ENCODE measurements at regions not wholly inside any gene's neighbourhood (a gene's known extent, or its start where the extent isn't known, plus 50 kb on each side); places are given as distances from the start of the nearest gene placed in this dataset.

DNA sequence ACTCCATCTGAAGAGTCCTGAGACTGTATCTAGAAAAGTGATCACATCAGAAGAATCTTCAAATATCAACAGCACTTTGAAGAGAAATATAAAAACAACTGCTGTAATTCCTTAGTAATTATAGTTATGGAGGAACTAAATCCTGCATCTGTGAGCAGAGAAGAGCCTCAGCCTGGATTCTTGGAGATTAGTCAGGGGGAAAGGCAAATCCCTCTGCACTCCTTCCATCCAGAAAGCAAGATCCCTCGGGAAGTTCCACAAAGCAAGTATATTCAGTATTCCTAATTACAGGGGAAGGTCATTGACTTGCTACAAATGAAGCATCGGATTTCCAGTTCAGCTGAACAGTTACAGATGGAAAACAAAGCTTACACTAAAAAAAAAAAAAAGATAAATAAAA, 256.6 kb upstream of the IPO5 start:
- Histone ChIP-seq H3K27ac (ENCODE audit: low read depth, low read length) (no peak overlapping the region), H3K9me3 (ENCODE audit: control insufficient read depth, insufficient read depth, low read length) (no peaks in the 10 kb centered on the region), H3K36me3 (ENCODE audit: control insufficient read depth, insufficient read depth, low read length) (no peaks in the 10 kb centered on the region), H3K27me3 (ENCODE audit: control insufficient read depth, insufficient read depth, low read length) (no peaks in the 10 kb centered on the region), H3K4me3 (ENCODE audit: low read depth, low read length) (no peak overlapping the region), H3K4me1 (ENCODE audit: control insufficient read depth, insufficient read depth, low read length) (no peaks in the 10 kb centered on the region)
- DNase-seq (ENCODE audit: low read depth in 4 of 6, low spot score in 6 of 6) = no peak
- WGBS (ENCODE audit: insufficient coverage) = no CpG with 5 or more reads among the region's 2 CpGs

DNA sequence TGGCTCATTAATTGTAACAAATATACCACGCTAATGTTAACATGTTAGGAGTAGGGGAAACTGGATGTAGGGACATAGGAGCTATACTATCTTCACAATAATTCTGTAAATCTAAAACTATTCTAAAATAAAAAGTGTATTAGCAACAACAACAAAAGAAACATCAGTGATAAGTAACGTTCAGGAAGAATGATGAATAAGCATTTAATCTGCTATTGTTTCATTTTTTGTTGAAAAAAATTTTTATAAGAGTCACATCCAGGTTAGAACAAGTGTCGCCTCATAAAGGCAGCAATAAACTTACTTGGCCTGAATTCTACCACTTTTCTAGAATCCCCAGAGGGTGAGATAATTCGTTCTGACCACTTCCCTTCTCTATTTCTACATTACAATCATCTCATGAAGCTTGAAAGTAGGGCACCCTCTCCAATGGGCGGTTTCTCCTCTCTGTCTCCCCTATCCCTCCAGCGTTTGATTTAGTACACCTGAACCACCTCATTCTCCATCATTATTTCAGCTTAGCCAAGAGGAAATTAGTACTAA, 253.1 kb upstream of the IPO5 start:
- H3K36me3 ChIP-seq (ENCODE audit: control insufficient read depth, insufficient read depth, low read length) = no peaks in the 10 kb centered on the region
- no peaks in the 10 kb centered on the region for H3K27me3 ChIP-seq (ENCODE audit: control insufficient read depth, insufficient read depth, low read length)
- WGBS (ENCODE audit: insufficient coverage) = no CpG with 5 or more reads among the region's 6 CpGs
- DNase-seq (ENCODE audit: low read depth in 4 of 6, low spot score in 6 of 6) = no peak
- H3K4me1 ChIP-seq (ENCODE audit: control insufficient read depth, insufficient read depth, low read length) = no peaks in the 10 kb centered on the region
- no peak overlapping the region for H3K27ac ChIP-seq (ENCODE audit: low read depth, low read length)
- no peak overlapping the region for H3K4me3 ChIP-seq (ENCODE audit: low read depth, low read length)
- H3K9me3 ChIP-seq (ENCODE audit: control insufficient read depth, insufficient read depth, low read length) = no peaks in the 10 kb centered on the region

DNA sequence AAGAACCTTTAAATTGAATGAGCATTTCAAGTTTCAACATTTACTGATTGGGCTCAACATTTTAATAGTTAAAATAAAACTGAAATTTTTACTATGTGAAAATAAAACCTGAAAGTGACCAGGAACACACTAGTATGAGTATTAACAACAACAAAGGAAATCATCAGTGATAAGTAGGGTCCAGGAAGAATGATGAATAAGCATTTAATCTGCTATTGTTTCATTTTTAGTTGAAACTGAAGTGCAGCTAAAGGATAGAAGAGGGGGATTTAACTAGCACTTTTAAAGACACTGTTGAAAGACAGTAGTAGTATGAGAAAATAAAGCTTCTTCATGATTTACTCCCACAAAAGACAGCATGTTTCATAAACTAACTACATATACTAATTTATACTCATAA, 250.9 kb upstream of the IPO5 start:
- Histone ChIP-seq H3K27me3 (ENCODE audit: control insufficient read depth, insufficient read depth, low read length) (no peaks in the 10 kb centered on the region), H3K4me3 (ENCODE audit: low read depth, low read length) (no peak overlapping the region), H3K36me3 (ENCODE audit: control insufficient read depth, insufficient read depth, low read length) (no peaks in the 10 kb centered on the region), H3K4me1 (ENCODE audit: control insufficient read depth, insufficient read depth, low read length) (no peaks in the 10 kb centered on the region), H3K27ac (ENCODE audit: low read depth, low read length) (no peak overlapping the region), H3K9me3 (ENCODE audit: control insufficient read depth, insufficient read depth, low read length) (no peaks in the 10 kb centered on the region)
- no peak for DNase-seq (ENCODE audit: low read depth in 4 of 6, low spot score in 6 of 6)

DNA sequence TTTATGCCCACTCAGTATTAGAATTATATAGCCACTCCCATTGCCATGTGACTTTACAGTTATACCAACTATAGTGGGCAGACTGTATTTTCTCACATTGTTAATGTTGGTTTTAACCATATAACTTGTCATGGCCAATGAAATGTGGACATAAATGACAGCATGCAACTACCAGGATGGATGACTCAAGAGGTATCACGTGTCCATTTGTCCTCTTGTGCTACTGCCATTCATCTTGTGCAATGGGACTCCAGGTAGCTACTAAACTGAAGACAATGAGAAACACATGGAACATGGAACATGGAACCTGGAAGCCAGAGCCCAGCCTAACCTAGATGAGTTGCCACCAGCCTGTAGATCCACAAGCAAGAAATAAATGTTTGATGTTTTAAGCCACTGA, 242.7 kb upstream of the IPO5 start:
- Histone ChIP-seq H3K4me3 (ENCODE audit: low read depth, low read length) (no peak overlapping the region), H3K27ac (ENCODE audit: low read depth, low read length) (no peak overlapping the region), H3K27me3 (ENCODE audit: control insufficient read depth, insufficient read depth, low read length) (no peaks in the 10 kb centered on the region), H3K4me1 (ENCODE audit: control insufficient read depth, insufficient read depth, low read length) (no peaks in the 10 kb centered on the region), H3K36me3 (ENCODE audit: control insufficient read depth, insufficient read depth, low read length) (no peaks in the 10 kb centered on the region), H3K9me3 (ENCODE audit: control insufficient read depth, insufficient read depth, low read length) (peaks cover 2% of the 10 kb centered on the region)
- DNase-seq (ENCODE audit: low read depth in 4 of 6, low spot score in 6 of 6) = no peak
- 47% methylated on average over 1 of the region's 1 CpG for WGBS (ENCODE audit: insufficient coverage)

DNA sequence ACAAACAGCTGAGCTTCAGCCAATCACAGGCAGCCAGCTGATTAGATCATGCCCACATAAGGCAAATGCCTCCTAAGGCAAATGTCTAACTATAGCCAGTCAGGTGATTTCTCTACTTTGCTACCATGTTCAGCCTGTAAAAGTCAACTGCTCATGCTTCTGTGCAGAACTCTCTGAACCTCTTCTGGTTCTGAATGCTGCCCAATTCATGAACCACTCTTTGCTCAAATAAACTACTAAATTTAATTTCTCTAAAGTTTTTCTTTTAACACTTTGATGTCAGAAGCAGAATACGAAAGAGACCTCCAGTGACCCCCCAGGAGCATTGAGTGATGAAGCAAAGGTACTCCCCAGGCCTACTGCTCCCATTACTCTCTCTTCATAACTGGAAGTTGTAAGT, 240.7 kb upstream of the IPO5 start:
- Histone ChIP-seq H3K36me3 (ENCODE audit: control insufficient read depth, insufficient read depth, low read length) (no peaks in the 10 kb centered on the region), H3K27me3 (ENCODE audit: control insufficient read depth, insufficient read depth, low read length) (no peaks in the 10 kb centered on the region), H3K4me1 (ENCODE audit: control insufficient read depth, insufficient read depth, low read length) (no peaks in the 10 kb centered on the region), H3K27ac (ENCODE audit: low read depth, low read length) (no peak overlapping the region), H3K9me3 (ENCODE audit: control insufficient read depth, insufficient read depth, low read length) (peaks cover 2% of the 10 kb centered on the region), H3K4me3 (ENCODE audit: low read depth, low read length) (no peak overlapping the region)
- DNase-seq (ENCODE audit: low read depth in 4 of 6, low spot score in 6 of 6) = no peak
- no CpG with 5 or more reads among the region's 1 CpG for WGBS (ENCODE audit: insufficient coverage)

DNA sequence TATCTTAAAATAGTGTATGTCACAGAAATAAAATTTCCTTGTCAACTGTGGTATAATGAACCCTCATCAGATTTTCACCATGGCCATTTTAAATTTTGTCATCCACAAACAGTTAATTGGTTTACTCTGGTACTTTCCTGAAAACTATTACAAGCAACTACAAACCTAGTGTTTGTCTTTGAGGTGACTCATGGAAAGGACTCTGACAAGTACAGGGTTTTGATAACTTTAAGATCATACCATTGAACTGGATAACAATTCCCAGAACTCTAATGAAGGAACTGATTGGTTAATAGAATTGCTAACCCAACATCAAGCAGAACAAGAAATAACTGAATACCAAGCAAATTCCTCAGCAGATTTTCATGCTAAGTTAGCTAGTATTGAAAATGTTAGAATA, 237.7 kb upstream of the IPO5 start:
- Histone ChIP-seq H3K9me3 (ENCODE audit: control insufficient read depth, insufficient read depth, low read length) (peaks cover 2% of the 10 kb centered on the region), H3K27ac (ENCODE audit: low read depth, low read length) (no peak overlapping the region), H3K4me3 (ENCODE audit: low read depth, low read length) (no peak overlapping the region), H3K27me3 (ENCODE audit: control insufficient read depth, insufficient read depth, low read length) (no peaks in the 10 kb centered on the region), H3K4me1 (ENCODE audit: control insufficient read depth, insufficient read depth, low read length) (no peaks in the 10 kb centered on the region), H3K36me3 (ENCODE audit: control insufficient read depth, insufficient read depth, low read length) (no peaks in the 10 kb centered on the region)
- DNase-seq (ENCODE audit: low read depth in 4 of 6, low spot score in 6 of 6) = no peak

DNA sequence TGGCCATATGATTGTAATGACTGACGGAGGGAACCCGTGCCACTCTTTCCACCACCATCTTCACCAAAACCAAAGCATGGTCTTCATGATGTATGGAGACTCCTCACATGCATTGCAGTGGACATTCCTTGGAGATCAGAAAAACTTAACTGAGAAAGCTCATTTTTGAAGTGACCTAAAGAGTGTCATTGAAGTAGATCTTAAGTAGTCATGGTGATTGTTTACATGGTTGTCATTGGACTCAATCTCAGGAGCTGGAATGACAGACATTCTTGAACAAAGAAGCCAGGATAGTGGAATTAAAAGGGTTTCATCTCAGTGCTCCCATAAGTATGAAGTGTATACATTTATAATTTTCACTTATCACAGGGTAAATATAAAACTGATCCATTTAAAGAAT, 236.7 kb upstream of the IPO5 start:
- no peaks in the 10 kb centered on the region for H3K4me1 ChIP-seq (ENCODE audit: control insufficient read depth, insufficient read depth, low read length)
- WGBS (ENCODE audit: insufficient coverage) = no CpG with 5 or more reads among the region's 2 CpGs
- no peak overlapping the region for H3K27ac ChIP-seq (ENCODE audit: low read depth, low read length)
- no peak overlapping the region for H3K4me3 ChIP-seq (ENCODE audit: low read depth, low read length)
- DNase-seq (ENCODE audit: low read depth in 4 of 6, low spot score in 6 of 6) = no peak
- no peaks in the 10 kb centered on the region for H3K27me3 ChIP-seq (ENCODE audit: control insufficient read depth, insufficient read depth, low read length)
- H3K9me3 ChIP-seq (ENCODE audit: control insufficient read depth, insufficient read depth, low read length) = peaks cover 2% of the 10 kb centered on the region
- H3K36me3 ChIP-seq (ENCODE audit: control insufficient read depth, insufficient read depth, low read length) = no peaks in the 10 kb centered on the region

DNA sequence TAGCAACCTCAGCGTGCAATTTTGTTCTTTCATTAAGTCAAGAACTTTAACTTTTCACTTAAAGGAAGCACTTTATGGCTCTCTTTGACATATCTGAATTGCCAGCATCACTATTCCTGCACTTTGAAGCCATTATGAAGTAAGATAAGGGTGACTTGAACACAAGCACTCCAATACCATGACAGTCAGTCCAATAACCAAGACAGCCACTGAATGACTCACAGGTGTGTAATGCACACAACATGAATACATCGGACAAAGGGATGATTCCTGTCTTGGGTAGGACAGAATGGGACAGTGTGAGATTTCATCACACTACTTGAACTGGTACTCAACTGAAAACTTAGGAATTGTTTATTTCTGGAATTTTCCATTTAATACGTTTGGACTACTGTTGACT, 233.7 kb upstream of the IPO5 start:
- no peaks in the 10 kb centered on the region for H3K4me1 ChIP-seq (ENCODE audit: control insufficient read depth, insufficient read depth, low read length)
- no peak for DNase-seq (ENCODE audit: low read depth in 4 of 6, low spot score in 6 of 6)
- no CpG with 5 or more reads among the region's 3 CpGs for WGBS (ENCODE audit: insufficient coverage)
- H3K4me3 ChIP-seq (ENCODE audit: low read depth, low read length) = no peak overlapping the region
- no peak overlapping the region for H3K27ac ChIP-seq (ENCODE audit: low read depth, low read length)
- no peaks in the 10 kb centered on the region for H3K9me3 ChIP-seq (ENCODE audit: control insufficient read depth, insufficient read depth, low read length)
- no peaks in the 10 kb centered on the region for H3K36me3 ChIP-seq (ENCODE audit: control insufficient read depth, insufficient read depth, low read length)
- H3K27me3 ChIP-seq (ENCODE audit: control insufficient read depth, insufficient read depth, low read length) = no peaks in the 10 kb centered on the region

DNA sequence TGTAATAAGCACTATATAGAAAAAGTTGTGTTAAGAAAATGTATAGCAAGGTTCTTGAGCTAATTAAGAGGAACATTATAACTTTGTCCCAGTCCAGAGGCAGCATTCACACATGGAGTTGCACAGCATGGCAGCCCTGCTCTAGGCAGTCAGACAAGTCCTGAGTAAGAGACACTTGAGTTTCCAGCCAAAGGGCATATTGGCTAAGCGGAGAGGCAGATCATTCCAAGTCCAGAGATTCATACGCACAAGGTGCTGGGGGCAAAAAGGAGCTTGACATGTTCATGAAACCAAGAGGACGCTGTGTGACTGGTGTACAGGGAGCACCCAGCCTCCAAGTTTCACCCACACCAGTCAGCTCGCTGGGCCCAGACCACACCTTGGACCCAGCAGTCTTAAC, 232.6 kb upstream of the IPO5 start:
- 98% methylated on average over 4 of the region's 4 CpGs for WGBS (ENCODE audit: insufficient coverage)
- no peaks in the 10 kb centered on the region for H3K9me3 ChIP-seq (ENCODE audit: control insufficient read depth, insufficient read depth, low read length)
- no peaks in the 10 kb centered on the region for H3K27me3 ChIP-seq (ENCODE audit: control insufficient read depth, insufficient read depth, low read length)

DNA sequence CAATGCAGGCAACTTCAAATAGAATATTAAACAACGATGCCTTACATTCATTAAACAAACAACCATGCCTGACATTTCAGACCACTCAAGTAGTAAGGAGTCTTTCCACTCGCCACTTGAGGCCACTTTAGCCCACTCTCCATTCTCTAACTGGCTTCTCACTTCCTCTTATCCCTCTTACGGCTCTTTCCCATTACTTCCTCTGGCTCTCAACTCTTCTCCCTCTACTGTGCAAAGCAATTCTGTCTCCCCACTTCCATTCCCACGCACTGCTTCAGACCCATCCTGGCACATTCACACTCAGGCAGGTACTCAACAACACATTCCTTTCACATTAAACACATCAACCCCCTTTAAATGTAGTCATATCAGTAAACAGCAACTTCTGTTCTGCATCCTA, 229.8 kb upstream of the IPO5 start:
- Histone ChIP-seq H3K4me1 (ENCODE audit: control insufficient read depth, insufficient read depth, low read length) (no peaks in the 10 kb centered on the region), H3K27ac (ENCODE audit: low read depth, low read length) (no peak overlapping the region), H3K36me3 (ENCODE audit: control insufficient read depth, insufficient read depth, low read length) (no peaks in the 10 kb centered on the region), H3K4me3 (ENCODE audit: low read depth, low read length) (no peak overlapping the region), H3K9me3 (ENCODE audit: control insufficient read depth, insufficient read depth, low read length) (no peaks in the 10 kb centered on the region), H3K27me3 (ENCODE audit: control insufficient read depth, insufficient read depth, low read length) (no peaks in the 10 kb centered on the region)
- WGBS (ENCODE audit: insufficient coverage) = 77% methylated on average over 4 of the region's 4 CpGs
- DNase-seq (ENCODE audit: low read depth in 4 of 6, low spot score in 6 of 6) = no peak

More for the DNA sequence above, 232.6 kb upstream of the IPO5 start:
- Histone ChIP-seq H3K27ac (ENCODE audit: low read depth, low read length) (no peak overlapping the region), H3K36me3 (ENCODE audit: control insufficient read depth, insufficient read depth, low read length) (no peaks in the 10 kb centered on the region), H3K4me1 (ENCODE audit: control insufficient read depth, insufficient read depth, low read length) (no peaks in the 10 kb centered on the region), H3K4me3 (ENCODE audit: low read depth, low read length) (no peak overlapping the region)
- no peak for DNase-seq (ENCODE audit: low read depth in 4 of 6, low spot score in 6 of 6)

Data from spinal cord (tissue), 9 donors.